Heart left ventricle (tissue), 16 donors: ENCODE measurements at regions not wholly inside any gene's neighbourhood (a gene's known extent, or its start where the extent isn't known, plus 50 kb on each side); places are given as distances from the start of the nearest gene placed in this dataset.

Source experiments
- ATAC-seq, 4 donors: fragments of 200-7000 bp; cut with Tn5 transposase; one replicate each; pipeline ENCODE4 v1.9.1; 2020 to 2022; ENCODE audit warnings: moderate library complexity in 4 of 4, mild to moderate bottlenecking in 3 of 4, moderate number of reproducible peaks in 1 of 4
- DNase-seq, 5 donors: peaks; one replicate each; pipeline ENCODE4 v3.0.0-alpha.2; 2020
- H3K27ac ChIP-seq, 12 donors: fragments of 200-600 bp; sonication (generic) in 4 of 12; one replicate each; pipeline versions ENCODE4 v1.5.0 to v1.8.0; 2016 to 2022; ENCODE audit warnings: mild to moderate bottlenecking in 2 of 12
- H3K27me3 ChIP-seq, 9 donors: fragments of 200-600 bp; sonication (generic) in 2 of 9; one replicate each; pipeline versions ENCODE4 v1.5.1 to v1.8.0; 2016 to 2022; ENCODE audit warnings: mild to moderate bottlenecking in 3 of 9
- H3K36me3 ChIP-seq, 9 donors: fragments of 200-600 bp; sonication (generic) in 2 of 9; one replicate each; pipeline versions ENCODE4 v1.5.0 to v1.8.0; 2018 to 2022; ENCODE audit warnings: mild to moderate bottlenecking in 2 of 9
- H3K4me1 ChIP-seq, 12 donors: fragments of 200-600 bp; sonication (generic) in 4 of 12; one replicate each; pipeline versions ENCODE4 v1.5.0 to v1.8.0; 2016 to 2022; ENCODE audit warnings: mild to moderate bottlenecking in 3 of 12
- H3K4me3 ChIP-seq, 12 donors: fragments of 200-600 bp; sonication (generic) in 4 of 12; one replicate each; pipeline versions ENCODE4 v1.5.0 to v1.8.0; 2017 to 2022; ENCODE audit warnings: mild to moderate bottlenecking in 9 of 12, moderate library complexity in 4 of 12
- H3K9me3 ChIP-seq, 12 donors: fragments of 200-600 bp; sonication (generic) in 4 of 12; one replicate each; pipeline versions ENCODE4 v1.5.0 to v1.8.0; 2016 to 2022; ENCODE audit warnings: mild to moderate bottlenecking in 1 of 12
- CTCF ChIP-seq, 12 donors: fragments of 200-600 bp; sonication (generic) in 4 of 12; IDR thresholded peaks; one replicate each; pipeline versions ENCODE4 v1.5.0 to v1.8.0; 2018 to 2022; ENCODE audit warnings: antibody characterized with exemption in 12 of 12, mild to moderate bottlenecking in 5 of 12
- POLR2A ChIP-seq, 2 donors: fragments of 450-650 bp; IDR thresholded peaks; one replicate each; pipeline ENCODE4 v1.6.1; 2017; ENCODE audit warnings: antibody characterized with exemption in 2 of 2, mild to moderate bottlenecking in 2 of 2, moderate library complexity in 2 of 2
- WGBS, 4 donors: extraction: QIAGEN DNeasy Blood & Tissue Kit in 2 of 4; methylation state at CpG; one replicate each; pipeline versions ENCODE4 v1.1.5 to v1.1.7; 2013 to 2018; 5-methylcytosine and 5-hydroxymethylcytosine counted together
- intact Hi-C, 10 donors: fragments of 100-400 bp; cut with DNase I; formaldehyde crosslinking; loops; one replicate each; pipeline versions ENCODE4 v1.11.1 to v1.14.2; 2022
- donor health status: ischemic (EF 13 %, LVEDD 7.1; RV severe dilation, severe dysfunction).
- donor health status: healthy with polysubstance abuse.
- donor health status: DM: no; HTN: yes; CAD: no.
- donor health status: DM: no; HTN: no; CAD: no.
- donor health status: ischemic (EF 25% LVEDD 6.9; RV normal size, moderate dysfunction).
- donor health status: ischemic (EF 25% LVEDD 5.7; RV mildly dilated, moderate dysfunction).
- donor health status: healthy.
- donor health status: DM: yes; HTN: yes; CAD: no.
- donor health status: ischemic (EF 35%, LVEDD 5.7; RV mildly dilated, moderate dysfunction).
- donor health status: nonischemic (EF 11% LVEDD 7.7; RV severe dilation, severe dysfunction).
- donor health status: DM: yes; HTN: yes; CAD: no.
- donor health status: PGD.
- donor health status: ischemic (EF 29% LVEDD 5.4; RV normal size, mild dysfunction).
- donor health status: nonischemic (EF 23%, LVEDD 6.1; RV moderate dilation, normal function).

DNA sequence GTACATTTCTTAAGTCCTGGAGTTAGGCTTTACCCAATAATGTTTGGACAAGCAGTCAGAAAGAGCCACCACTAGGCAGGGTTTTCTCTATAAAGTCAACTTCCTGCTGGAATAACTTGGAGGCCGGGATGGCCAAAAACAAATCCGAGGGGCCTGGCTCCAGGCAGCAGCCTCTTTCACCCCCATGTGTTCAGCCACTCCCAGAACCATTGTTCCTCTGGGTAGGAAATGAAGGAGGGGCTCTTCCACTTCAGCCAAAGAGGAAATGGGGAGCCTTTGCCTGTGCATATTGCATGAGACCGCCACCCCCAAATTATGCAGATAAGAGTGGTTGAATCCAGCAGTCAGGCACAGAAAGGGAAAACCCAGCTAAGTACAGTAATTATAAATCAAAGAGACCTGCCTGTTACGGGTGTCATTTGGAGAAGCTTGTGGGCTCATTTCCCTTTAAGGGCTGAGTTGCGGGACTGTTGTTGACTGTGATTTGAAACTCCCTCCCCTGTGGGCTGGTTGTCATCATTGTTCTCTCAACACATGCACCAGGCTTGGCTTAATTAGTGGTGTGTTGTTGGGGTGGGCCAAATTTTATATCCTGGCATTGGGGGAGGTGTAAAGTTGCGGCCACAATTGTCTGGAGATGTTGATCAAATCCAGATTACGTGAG is 212.8 kb upstream of the SOX11 start:
- TF ChIP-seq CTCF (IDR thresholded peaks at IDR 0.05) (no peak), POLR2A (IDR thresholded peaks at IDR 0.05) (no peak)
- Histone ChIP-seq H3K9me3 (no peaks in the 10 kb centered on the region), H3K36me3 (no peaks in the 10 kb centered on the region), H3K27ac (peak overlapping the region in 4 of 12 donors; percentile 25 to 56 (median 38)), H3K4me3 (peak overlapping the region in 1 of 12 donors; percentile 18), H3K4me1 (peaks cover 0 to 20% (median 4%) of the 10 kb centered on the region in 12 donors), H3K27me3 (no peaks in the 10 kb centered on the region)
- WGBS, 4 donors, result 29 to 43% (median 37%) methylated on average over 7 of the region's 7 CpGs
- DNase-seq (peak in 2 of 5 donors; percentile 29 to 40), ATAC-seq (peak; percentile 36 to 77 (median 57))
- intact Hi-C loops, result no loop called here

GRCh38 chr2:5482929-5483331 is 209.3 kb upstream of the SOX11 start:
- TF ChIP-seq POLR2A (IDR thresholded peaks at IDR 0.05) (no peak), CTCF (IDR thresholded peaks at IDR 0.05) (no peak)
- Histone ChIP-seq H3K27ac (peak overlapping the region in 1 of 12 donors; percentile 42), H3K4me1 (peaks cover 0 to 20% (median 4%) of the 10 kb centered on the region in 12 donors), H3K27me3 (no peaks in the 10 kb centered on the region), H3K4me3 (no peak overlapping the region), H3K9me3 (no peaks in the 10 kb centered on the region), H3K36me3 (no peaks in the 10 kb centered on the region)
- 8 to 16% (median 14%) methylated on average over 6 of the region's 6 CpGs for WGBS, 4 donors
- intact Hi-C loops, result no loop called here
- ATAC-seq (peak in 3 of 4 donors; percentile 24 to 38 (median 36)), DNase-seq (no peak)

GRCh38 chr2:5484868-5485267 is 207.3 kb upstream of the SOX11 start:
- TF ChIP-seq CTCF (IDR thresholded peaks at IDR 0.05), result no peak
- no peak for TF ChIP-seq POLR2A (IDR thresholded peaks at IDR 0.05)
- intact Hi-C loops, result no loop called here
- WGBS, 4 donors, result 93 to 98% (median 95%) methylated on average over 4 of the region's 4 CpGs
- DNase-seq, result no peak
- ATAC-seq, result no peak
- peaks cover 0 to 16% (median 0%) of the 10 kb centered on the region in 12 donors for H3K4me1 ChIP-seq
- no peaks in the 10 kb centered on the region for H3K9me3 ChIP-seq
- no peak overlapping the region for H3K4me3 ChIP-seq
- H3K36me3 ChIP-seq, result no peaks in the 10 kb centered on the region
- H3K27me3 ChIP-seq, result no peaks in the 10 kb centered on the region
- no peak overlapping the region for H3K27ac ChIP-seq

DNA sequence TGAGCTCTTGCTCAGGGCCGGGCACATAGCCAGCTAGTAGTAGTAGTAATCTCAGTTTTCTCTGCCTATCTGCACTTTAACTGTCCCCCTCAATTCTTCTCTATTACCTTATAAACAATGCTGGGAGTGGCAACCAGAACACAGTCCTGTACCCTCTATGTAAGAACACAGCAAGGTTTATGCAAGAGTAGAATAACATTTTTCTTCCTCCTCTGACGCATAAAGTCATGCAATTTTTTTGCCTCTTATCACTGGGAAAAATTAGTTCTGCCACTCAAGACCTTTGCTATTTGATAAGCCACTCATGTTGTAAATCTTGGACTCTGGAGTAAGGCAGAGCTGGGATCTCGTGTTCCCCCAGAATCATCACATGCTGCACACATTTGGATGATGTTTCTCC is 200.7 kb upstream of the SOX11 start:
- no peaks in the 10 kb centered on the region for H3K9me3 ChIP-seq
- H3K27me3 ChIP-seq, result no peaks in the 10 kb centered on the region
- no peak for DNase-seq
- H3K27ac ChIP-seq, result no peak overlapping the region
- WGBS, 4 donors, result 54 to 60% (median 60%) methylated on average over 3 of the region's 3 CpGs
- H3K4me1 ChIP-seq, result peaks cover 0 to 3% (median 0%) of the 10 kb centered on the region in 12 donors
- TF ChIP-seq CTCF (IDR thresholded peaks at IDR 0.05) (no peak), POLR2A (IDR thresholded peaks at IDR 0.05) (no peak)
- intact Hi-C loops, result no loop called here
- no peak for ATAC-seq
- no peaks in the 10 kb centered on the region for H3K36me3 ChIP-seq
- H3K4me3 ChIP-seq, result no peak overlapping the region
